IPS DF 19.7 (cell line): ENCODE measurements at regions not wholly inside any gene's neighbourhood (a gene's known extent, or its start where the extent isn't known, plus 50 kb on each side); places are given as distances from the start of the nearest gene placed in this dataset.
A peak's percentile ranks its signal among the peaks of the same experiment; 100 is the strongest.
"Not testable (repeated sequence)": the region's sequence is repeated elsewhere in the genome, so short reads cannot be mapped to it uniquely, and the experiment has no call there.

ENCODE experiments used
- DNase-seq: peaks from one replicate; pipeline ENCODE4 v3.0.0-alpha.2; 2013; ENCODE audit warnings: low read depth, low spot score

- no peak for DNase-seq
Measured at GRCh38 chr7:118794419-118794818, 569.9 kb downstream of the ANKRD7 start.

GRCh38 chr7:118801366-118801765 is 576.9 kb downstream of the ANKRD7 start:
- DNase-seq = no peak

- no peak for DNase-seq
Measured at GRCh38 chr7:118802726-118803125, 578.2 kb downstream of the ANKRD7 start.

GRCh38 chr7:118826246-118826645 is 601.7 kb downstream of the ANKRD7 start:
- DNase-seq = no peak

- DNase-seq = no peak
Measured at GRCh38 chr7:118836933-118837332, 612.4 kb downstream of the ANKRD7 start.

- DNase-seq = no peak
Measured at GRCh38 chr7:118839515-118839914, 615.0 kb downstream of the ANKRD7 start.

- no peak for DNase-seq
Measured at GRCh38 chr7:118843456-118843855, 619.0 kb downstream of the ANKRD7 start.

GRCh38 chr7:118844748-118845147 is 620.2 kb downstream of the ANKRD7 start:
- DNase-seq = no peak

GRCh38 chr7:118845791-118846190 is 621.3 kb downstream of the ANKRD7 start:
- no peak for DNase-seq

GRCh38 chr7:118846977-118847376 is 622.5 kb downstream of the ANKRD7 start:
- DNase-seq = no peak

GRCh38 chr7:118855290-118855689 is 630.8 kb downstream of the ANKRD7 start:
- no peak for DNase-seq

GRCh38 chr7:118858651-118859149 is 634.2 kb downstream of the ANKRD7 start:
- no peak for DNase-seq

- DNase-seq = no peak
Measured at GRCh38 chr7:118861581-118861980, 637.1 kb downstream of the ANKRD7 start.

GRCh38 chr7:118862740-118863139 is 638.2 kb downstream of the ANKRD7 start:
- DNase-seq = no peak

- DNase-seq = no peak
Measured at GRCh38 chr7:118863966-118864365, 639.5 kb downstream of the ANKRD7 start.

GRCh38 chr7:118867860-118868259 is 643.4 kb downstream of the ANKRD7 start:
- no peak for DNase-seq

- DNase-seq = not testable (repeated sequence)
Measured at GRCh38 chr7:118869141-118869540, 644.6 kb downstream of the ANKRD7 start.

- peak; percentile 17 for DNase-seq
Measured at GRCh38 chr7:118870187-118870586, 645.7 kb downstream of the ANKRD7 start.

- DNase-seq = no peak
Measured at GRCh38 chr7:118872568-118872967, 648.1 kb downstream of the ANKRD7 start.

- DNase-seq = no peak
Measured at GRCh38 chr7:118877187-118877586, 652.7 kb downstream of the ANKRD7 start.

- no peak for DNase-seq
Measured at GRCh38 chr7:118878336-118878735, 653.8 kb downstream of the ANKRD7 start.

GRCh38 chr7:118898284-118898683 is 673.8 kb downstream of the ANKRD7 start:
- DNase-seq = no peak

GRCh38 chr7:118902600-118902999 is 678.1 kb downstream of the ANKRD7 start:
- DNase-seq = no peak

GRCh38 chr7:118907911-118908527 is 683.5 kb downstream of the ANKRD7 start:
- no peak for DNase-seq
